Hematopoietic multipotent progenitor cell treated with erythropoietin and hydrocortisone succinate and interleukin-3 and kit ligand, for 6 days (in vitro differentiated cells): ENCODE measurements at regions not wholly inside any gene's neighbourhood (a gene's known extent, or its start where the extent isn't known, plus 50 kb on each side); places are given as distances from the start of the nearest gene placed in this dataset.
"Not testable (repeated sequence)": the region's sequence is repeated elsewhere in the genome, so short reads cannot be mapped to it uniquely, and the experiment has no call there.

Experiments
- DNase-seq: peaks from one replicate; pipeline ENCODE4 v3.0.0-alpha.2; 2015

- DNase-seq, result no peak
Measured at GRCh38 chrX:25442499-25442898, 426.7 kb upstream of the ARX start.

GRCh38 chrX:25433307-25433706 lies 417.5 kb upstream of the ARX start:
- DNase-seq, result no peak

GRCh38 chrX:25432396-25432795 lies 416.6 kb upstream of the ARX start:
- no peak for DNase-seq

- DNase-seq, result no peak
Measured at GRCh38 chrX:25427873-25428555, 412.2 kb upstream of the ARX start.

GRCh38 chrX:25404163-25404562 lies 388.4 kb upstream of the ARX start:
- not testable (repeated sequence) for DNase-seq

- DNase-seq, result no peak
Measured at GRCh38 chrX:25389266-25389665, 373.5 kb upstream of the ARX start.

GRCh38 chrX:25383196-25383595 lies 367.4 kb upstream of the ARX start:
- no peak for DNase-seq

GRCh38 chrX:25356456-25356855 lies 340.7 kb upstream of the ARX start:
- DNase-seq, result no peak

GRCh38 chrX:25344161-25344936 lies 328.6 kb upstream of the ARX start:
- no peak for DNase-seq

- DNase-seq, result no peak
Measured at GRCh38 chrX:25343060-25343459, 327.3 kb upstream of the ARX start.

- no peak for DNase-seq
Measured at GRCh38 chrX:25337841-25338240, 322.1 kb upstream of the ARX start.

GRCh38 chrX:25300994-25301393 lies 285.2 kb upstream of the ARX start:
- no peak for DNase-seq

GRCh38 chrX:25296850-25297249 lies 281.1 kb upstream of the ARX start:
- no peak for DNase-seq

GRCh38 chrX:25295466-25295865 lies 279.7 kb upstream of the ARX start:
- no peak for DNase-seq

- DNase-seq, result no peak
Measured at GRCh38 chrX:25290132-25290531, 274.4 kb upstream of the ARX start.

- DNase-seq, result no peak
Measured at GRCh38 chrX:25288676-25289075, 272.9 kb upstream of the ARX start.

- DNase-seq, result no peak
Measured at GRCh38 chrX:25287521-25287920, 271.8 kb upstream of the ARX start.

- no peak for DNase-seq
Measured at GRCh38 chrX:25285598-25285997, 269.8 kb upstream of the ARX start.

- no peak for DNase-seq
Measured at GRCh38 chrX:25279510-25279909, 263.7 kb upstream of the ARX start.

- DNase-seq, result no peak
Measured at GRCh38 chrX:25278341-25278740, 262.6 kb upstream of the ARX start.

- no peak for DNase-seq
Measured at GRCh38 chrX:25277574-25277973, 261.8 kb upstream of the ARX start.

- DNase-seq, result no peak
Measured at GRCh38 chrX:25275159-25275558, 259.4 kb upstream of the ARX start.

- no peak for DNase-seq
Measured at GRCh38 chrX:25241461-25241860, 225.7 kb upstream of the ARX start.

- no peak for DNase-seq
Measured at GRCh38 chrX:25226151-25226550, 210.4 kb upstream of the ARX start.

- no peak for DNase-seq
Measured at GRCh38 chrX:25219480-25219879, 203.7 kb upstream of the ARX start.
